Gastroesophageal sphincter (tissue), 4 donors: ENCODE measurements at regions not wholly inside any gene's neighbourhood (a gene's known extent, or its start where the extent isn't known, plus 50 kb on each side); places are given as distances from the start of the nearest gene placed in this dataset.

Experiments
- ATAC-seq: fragments of 150-250 bp; one replicate; pipeline ENCODE4 v1.9.1; 2016; ENCODE audit warnings: mild to moderate bottlenecking, moderate library complexity
- H3K27ac ChIP-seq, 4 donors: fragments of 200-600 bp; sonication (generic) in 3 of 4; 1 replicate in 3 of 4; 2 replicates in 1 of 4; pipeline ENCODE4 v1.5.1; 2016 to 2019
- H3K27me3 ChIP-seq: fragments of 200-600 bp; sonication (generic); one replicate; pipeline ENCODE4 v1.5.1; 2019
- H3K36me3 ChIP-seq, 2 donors: fragments of 200-600 bp; sonication (generic); one replicate each; pipeline ENCODE4 v1.5.1; 2019; ENCODE audit warnings: control low read depth in 1 of 2
- H3K4me1 ChIP-seq, 3 donors: fragments of 200-600 bp; sonication (generic); 1 replicate in 2 of 3; 2 replicates in 1 of 3; pipeline ENCODE4 v1.5.1; 2016 to 2019; ENCODE audit warnings: control low read depth in 2 of 3
- H3K4me3 ChIP-seq, 2 donors: fragments of 200-600 bp; sonication (generic); one replicate each; pipeline ENCODE4 v1.5.1; 2019; ENCODE audit warnings: mild to moderate bottlenecking in 1 of 2, moderate library complexity in 1 of 2
- H3K9me3 ChIP-seq, 3 donors: fragments of 200-600 bp; sonication (generic); one replicate each; pipeline ENCODE4 v1.5.1; 2017 to 2019; ENCODE audit warnings: control low read depth in 2 of 3
- CTCF ChIP-seq, 4 experiments: fragments of 200-600 bp in 2 of 4; fragments of 450-650 bp in 2 of 4; sonication (generic) in 1 of 4; IDR thresholded peaks; one replicate each; pipeline ENCODE4 v1.5.1; 2017 to 2019; ENCODE audit warnings: antibody characterized with exemption in 4 of 4, mild to moderate bottlenecking in 2 of 4, moderate library complexity in 2 of 4
- EP300 ChIP-seq: sonication (generic); formaldehyde crosslinking; IDR thresholded peaks from one replicate; pipeline ENCODE4 v1.6.1; 2017; ENCODE audit warnings: antibody characterized with exemption, mild to moderate bottlenecking
- POLR2A ChIP-seq, 2 donors: fragments of 450-650 bp; IDR thresholded peaks; one replicate each; pipeline ENCODE4 v1.6.1; 2017; ENCODE audit warnings: antibody characterized with exemption in 2 of 2, mild to moderate bottlenecking in 2 of 2, moderate library complexity in 1 of 2
- POLR2AphosphoS5 ChIP-seq: sonication (generic); formaldehyde crosslinking; IDR thresholded peaks from one replicate; pipeline ENCODE4 v1.6.1; 2017; ENCODE audit warnings: antibody characterized with exemption
- WGBS, 2 donors: methylation state at CpG; one replicate each; pipeline ENCODE4 v1.1.5; 2018; ENCODE audit warnings: low coverage in 1 of 2; 5-methylcytosine and 5-hydroxymethylcytosine counted together

GRCh38 chr4:123807866-123808265, 411.3 kb downstream of the SPRY1 start:
- TF ChIP-seq EP300, result no peak
- H3K36me3 ChIP-seq, result no peaks in the 10 kb centered on the region
- no peak overlapping the region for H3K4me3 ChIP-seq
- no peak overlapping the region for H3K27ac ChIP-seq
- no peaks in the 10 kb centered on the region for H3K27me3 ChIP-seq
- ATAC-seq, result no peak
- no peaks in the 10 kb centered on the region for H3K9me3 ChIP-seq
- H3K4me1 ChIP-seq, result peaks cover 0 to 19% (median 0%) of the 10 kb centered on the region in 3 donors
- WGBS, 2 donors, result 93 to 94% methylated on average over 1 of the region's 1 CpG

- peaks cover 0 to 18% (median 0%) of the 10 kb centered on the region in 3 donors for H3K4me1 ChIP-seq
- H3K4me3 ChIP-seq, result no peak overlapping the region
- H3K27me3 ChIP-seq, result no peaks in the 10 kb centered on the region
- WGBS, 2 donors, result 100% methylated on average over 1 of the region's 1 CpG
- no peaks in the 10 kb centered on the region for H3K9me3 ChIP-seq
- no peaks in the 10 kb centered on the region for H3K36me3 ChIP-seq
- no peak for TF ChIP-seq CTCF (IDR thresholded peaks at IDR 0.05)
- TF ChIP-seq POLR2A (IDR thresholded peaks at IDR 0.05), result no peak
- no peak for TF ChIP-seq EP300
- no peak for TF ChIP-seq POLR2AphosphoS5
- no peak for ATAC-seq
- H3K27ac ChIP-seq, result no peak overlapping the region
Observed at GRCh38 chr4:123809864-123810263, 413.3 kb downstream of the SPRY1 start.

GRCh38 chr4:123812066-123812390, 415.4 kb downstream of the SPRY1 start:
- no peak for ATAC-seq

GRCh38 chr4:123813901-123814300, 417.3 kb downstream of the SPRY1 start:
- no peak for TF ChIP-seq POLR2AphosphoS5
- TF ChIP-seq POLR2A (IDR thresholded peaks at IDR 0.05), result no peak
- no peak for TF ChIP-seq EP300
- TF ChIP-seq CTCF (IDR thresholded peaks at IDR 0.05), result no peak
- Histone ChIP-seq H3K4me1 (peaks cover 0 to 16% (median 0%) of the 10 kb centered on the region in 3 donors), H3K27ac (no peak overlapping the region), H3K36me3 (no peaks in the 10 kb centered on the region), H3K27me3 (no peaks in the 10 kb centered on the region), H3K9me3 (no peaks in the 10 kb centered on the region), H3K4me3 (no peak overlapping the region)
- no peak for ATAC-seq
- WGBS, 2 donors, result 88 to 89% methylated on average over 2 of the region's 2 CpGs

More at GRCh38 chr4:123812066-123812390, 415.4 kb downstream of the SPRY1 start:
- Histone ChIP-seq H3K4me1 (peaks cover 0 to 18% (median 0%) of the 10 kb centered on the region in 3 donors), H3K27me3 (no peaks in the 10 kb centered on the region), H3K36me3 (no peaks in the 10 kb centered on the region), H3K9me3 (no peaks in the 10 kb centered on the region), H3K27ac (peak overlapping the region in 2 of 4 donors; percentile 34), H3K4me3 (no peak overlapping the region)
- no peak for TF ChIP-seq EP300
- no peak for TF ChIP-seq POLR2A (IDR thresholded peaks at IDR 0.05)
- TF ChIP-seq POLR2AphosphoS5, result no peak
- TF ChIP-seq CTCF (IDR thresholded peaks at IDR 0.05), result no peak
- 51 to 54% methylated on average over 3 of the region's 3 CpGs for WGBS, 2 donors

- no peak for ATAC-seq
- TF ChIP-seq CTCF (IDR thresholded peaks at IDR 0.05), result no peak
- no peak for TF ChIP-seq POLR2AphosphoS5
- no peak for TF ChIP-seq EP300
- no peak for TF ChIP-seq POLR2A (IDR thresholded peaks at IDR 0.05)
- no peaks in the 10 kb centered on the region for H3K9me3 ChIP-seq
- H3K36me3 ChIP-seq, result no peaks in the 10 kb centered on the region
- 57 to 63% methylated on average over 2 of the region's 2 CpGs for WGBS, 2 donors
- no peaks in the 10 kb centered on the region for H3K27me3 ChIP-seq
- H3K27ac ChIP-seq, result peak overlapping the region in 1 of 4 donors; percentile 23
- H3K4me3 ChIP-seq, result no peak overlapping the region
- peaks cover 0 to 1% (median 0%) of the 10 kb centered on the region in 3 donors for H3K4me1 ChIP-seq
Observed at GRCh38 chr4:123816462-123816861, 419.9 kb downstream of the SPRY1 start.
